Osteoblast (primary cell): ENCODE measurements at regions not wholly inside any gene's neighbourhood (a gene's known extent, or its start where the extent isn't known, plus 50 kb on each side); places are given as distances from the start of the nearest gene placed in this dataset.

Source experiments
- DNase-seq: peaks from one replicate; pipeline ENCODE4 v3.0.0; 2011; ENCODE audit warnings: low spot score, mixed read lengths; ENCODE audit not compliant: insufficient read length; ENCODE audit errors: missing footprints
- H2AFZ ChIP-seq: 2 replicates; pipeline ENCODE4 v1.6.0; 2011; ENCODE audit warnings: mild to moderate bottlenecking, low read length
- H3K27ac ChIP-seq: 2 replicates; pipeline ENCODE4 v1.5.1; 2011; ENCODE audit warnings: mild to moderate bottlenecking, low read depth, low read length, moderate library complexity
- H3K27me3 ChIP-seq: 2 replicates; pipeline ENCODE4 v1.6.0; 2012; ENCODE audit warnings: mild to moderate bottlenecking, control low read depth, inconsistent platforms, low read length, moderate library complexity; ENCODE audit not compliant: insufficient read depth
- H3K36me3 ChIP-seq: 2 replicates; pipeline ENCODE4 v1.5.1; 2011; ENCODE audit warnings: mild to moderate bottlenecking, low read length, control low read depth, moderate library complexity; ENCODE audit not compliant: insufficient read depth
- H3K4me1 ChIP-seq: 2 replicates; pipeline ENCODE4 v1.5.1; 2011; ENCODE audit warnings: mild to moderate bottlenecking, low read length, control low read depth, moderate library complexity; ENCODE audit not compliant: insufficient read depth
- H3K4me2 ChIP-seq: 2 replicates; pipeline ENCODE4 v1.6.0; 2011; ENCODE audit warnings: mild to moderate bottlenecking, low read length; ENCODE audit not compliant: insufficient read depth
- H3K4me3 ChIP-seq: fragments of 200-600 bp; sonication (generic); 3 replicates; pipeline ENCODE4 v1.5.1; 2012; ENCODE audit warnings: mild to moderate bottlenecking, low read length, inconsistent platforms; ENCODE audit not compliant: insufficient read depth
- H3K79me2 ChIP-seq: 2 replicates; pipeline ENCODE4 v1.6.0; 2012; ENCODE audit warnings: mild to moderate bottlenecking, low read length, control low read depth, inconsistent platforms; ENCODE audit not compliant: insufficient read depth
- H3K9me3 ChIP-seq: 2 replicates; pipeline ENCODE4 v1.5.1; 2011; ENCODE audit warnings: low read depth, low read length, control low read depth
- H4K20me1 ChIP-seq: 2 replicates; pipeline ENCODE4 v1.6.0; 2012; ENCODE audit warnings: mild to moderate bottlenecking, low read length, control low read depth; ENCODE audit not compliant: insufficient read depth
- CTCF ChIP-seq: IDR thresholded peaks from 2 replicates; pipeline ENCODE4 v1.5.1; 2011; ENCODE audit warnings: mild to moderate bottlenecking, low read depth, low read length, moderate library complexity; ENCODE audit errors: extremely low read depth

GRCh38 chr3:139755551-139755950 is 77.8 kb upstream of the NMNAT3 start:
- no peak overlapping the region for H3K4me3 ChIP-seq
- no peaks in the 10 kb centered on the region for H3K4me1 ChIP-seq
- H2AFZ ChIP-seq: no peak overlapping the region
- no peak for DNase-seq
- no peaks in the 10 kb centered on the region for H3K27me3 ChIP-seq
- H3K9me3 ChIP-seq: no peaks in the 10 kb centered on the region
- H3K36me3 ChIP-seq: no peaks in the 10 kb centered on the region
- no peak for TF ChIP-seq CTCF
- no peak overlapping the region for H3K27ac ChIP-seq
- no peaks in the 10 kb centered on the region for H4K20me1 ChIP-seq
- H3K4me2 ChIP-seq: no peak overlapping the region
- no peaks in the 10 kb centered on the region for H3K79me2 ChIP-seq

- no peaks in the 10 kb centered on the region for H3K9me3 ChIP-seq
- no peaks in the 10 kb centered on the region for H3K79me2 ChIP-seq
These were observed 74.0 kb upstream of the NMNAT3 start for GRCh38 chr3:139751789-139752188.

GRCh38 chr3:139746481-139746880 is 68.7 kb upstream of the NMNAT3 start:
- no peak overlapping the region for H3K4me3 ChIP-seq
- DNase-seq: no peak
- no peak overlapping the region for H3K27ac ChIP-seq
- H3K4me2 ChIP-seq: no peak overlapping the region
- no peaks in the 10 kb centered on the region for H3K4me1 ChIP-seq
- H3K36me3 ChIP-seq: no peaks in the 10 kb centered on the region
- H4K20me1 ChIP-seq: no peaks in the 10 kb centered on the region
- H2AFZ ChIP-seq: no peak overlapping the region
- TF ChIP-seq CTCF: no peak
- no peaks in the 10 kb centered on the region for H3K27me3 ChIP-seq
- no peaks in the 10 kb centered on the region for H3K9me3 ChIP-seq
- no peaks in the 10 kb centered on the region for H3K79me2 ChIP-seq

More at GRCh38 chr3:139751789-139752188, 74.0 kb upstream of the NMNAT3 start:
- H4K20me1 ChIP-seq: no peaks in the 10 kb centered on the region
- H3K36me3 ChIP-seq: no peaks in the 10 kb centered on the region
- H2AFZ ChIP-seq: no peak overlapping the region
- H3K27me3 ChIP-seq: no peaks in the 10 kb centered on the region
- no peak for DNase-seq
- no peaks in the 10 kb centered on the region for H3K4me1 ChIP-seq
- H3K4me3 ChIP-seq: no peak overlapping the region
- H3K4me2 ChIP-seq: no peak overlapping the region
- H3K27ac ChIP-seq: no peak overlapping the region
- TF ChIP-seq CTCF: no peak

GRCh38 chr3:139745831-139746230 is 68.1 kb upstream of the NMNAT3 start:
- H3K4me1 ChIP-seq: no peaks in the 10 kb centered on the region
- no peaks in the 10 kb centered on the region for H3K79me2 ChIP-seq
- H3K36me3 ChIP-seq: no peaks in the 10 kb centered on the region
- no peak for DNase-seq
- no peaks in the 10 kb centered on the region for H4K20me1 ChIP-seq
- H3K27ac ChIP-seq: no peak overlapping the region
- no peak for TF ChIP-seq CTCF
- no peaks in the 10 kb centered on the region for H3K9me3 ChIP-seq
- no peak overlapping the region for H2AFZ ChIP-seq
- no peaks in the 10 kb centered on the region for H3K27me3 ChIP-seq
- H3K4me3 ChIP-seq: no peak overlapping the region
- no peak overlapping the region for H3K4me2 ChIP-seq
